ENCODE measurements at regions not wholly inside any gene's neighbourhood (a gene's known extent, or its start where the extent isn't known, plus 50 kb on each side); places are given as distances from the start of the nearest gene placed in this dataset.

DNA sequence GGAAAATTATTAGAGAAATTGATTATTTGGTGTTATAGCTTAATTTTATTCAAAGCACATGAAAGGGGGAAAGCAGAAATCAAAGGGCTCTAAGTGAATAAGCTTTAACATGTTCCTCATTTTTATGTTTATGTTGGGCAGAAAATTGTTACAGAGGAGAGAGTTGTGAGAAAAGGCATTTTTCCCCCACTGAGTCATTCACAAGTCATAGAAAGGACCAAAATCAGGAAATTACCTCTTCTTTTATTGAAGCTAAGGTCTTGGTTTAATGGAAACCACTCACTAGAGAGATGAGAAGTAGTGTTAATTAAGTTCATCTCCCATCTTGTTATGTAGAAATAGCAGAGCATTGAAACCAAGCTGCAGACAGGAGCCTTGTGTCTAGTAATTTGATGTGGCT is 175.3 kb upstream of the THUMPD2 start:
- TF ChIP-seq, protein P1, sequence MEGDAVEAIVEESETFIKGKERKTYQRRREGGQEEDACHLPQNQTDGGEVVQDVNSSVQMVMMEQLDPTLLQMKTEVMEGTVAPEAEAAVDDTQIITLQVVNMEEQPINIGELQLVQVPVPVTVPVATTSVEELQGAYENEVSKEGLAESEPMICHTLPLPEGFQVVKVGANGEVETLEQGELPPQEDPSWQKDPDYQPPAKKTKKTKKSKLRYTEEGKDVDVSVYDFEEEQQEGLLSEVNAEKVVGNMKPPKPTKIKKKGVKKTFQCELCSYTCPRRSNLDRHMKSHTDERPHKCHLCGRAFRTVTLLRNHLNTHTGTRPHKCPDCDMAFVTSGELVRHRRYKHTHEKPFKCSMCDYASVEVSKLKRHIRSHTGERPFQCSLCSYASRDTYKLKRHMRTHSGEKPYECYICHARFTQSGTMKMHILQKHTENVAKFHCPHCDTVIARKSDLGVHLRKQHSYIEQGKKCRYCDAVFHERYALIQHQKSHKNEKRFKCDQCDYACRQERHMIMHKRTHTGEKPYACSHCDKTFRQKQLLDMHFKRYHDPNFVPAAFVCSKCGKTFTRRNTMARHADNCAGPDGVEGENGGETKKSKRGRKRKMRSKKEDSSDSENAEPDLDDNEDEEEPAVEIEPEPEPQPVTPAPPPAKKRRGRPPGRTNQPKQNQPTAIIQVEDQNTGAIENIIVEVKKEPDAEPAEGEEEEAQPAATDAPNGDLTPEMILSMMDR (IDR thresholded peaks at IDR 0.05): no peak
- no peak for TF ChIP-seq POLR2A (IDR thresholded peaks at IDR 0.05)

Measured in adrenal gland (tissue), 5 donors.